K562 (cell line): ENCODE measurements at regions not wholly inside any gene's neighbourhood (a gene's known extent, or its start where the extent isn't known, plus 50 kb on each side); places are given as distances from the start of the nearest gene placed in this dataset.

Source experiments
- CHAMP1 ChIP-seq: fragments of 450-650 bp; IDR thresholded peaks from 2 replicates; pipeline ENCODE4 v1.6.1; 2016; ENCODE audit warnings: mild to moderate bottlenecking
- CTBP1 ChIP-seq: fragments of 450-650 bp; IDR thresholded peaks from 2 replicates; pipeline ENCODE4 v1.6.1; 2016; ENCODE audit warnings: borderline replicate concordance
- FOXJ2 ChIP-seq: fragments of 200-800 bp; sonication (Bioruptor generic); IDR thresholded peaks from 2 replicates; pipeline ENCODE4 v1.6.1; 2016; ENCODE audit warnings: missing genetic modification characterization, missing compliant biosample characterization
- GTF2E2 ChIP-seq: fragments of 200-800 bp; sonication (Bioruptor generic); IDR thresholded peaks from 2 replicates; pipeline ENCODE4 v1.6.1; 2016; ENCODE audit warnings: missing genetic modification characterization, missing compliant biosample characterization
- ID3 ChIP-seq, 2 experiments: fragments of 250-450 bp in 1 of 2; fragments of 450-650 bp in 1 of 2; sonication (Bioruptor Pico) in 1 of 2; IDR thresholded peaks; 2 replicates each; pipeline versions ENCODE4 v1.6.1 to v1.8.0; 2016 to 2021; ENCODE audit warnings: mild to moderate bottlenecking in 2 of 2, moderate library complexity in 2 of 2, missing compliant biosample characterization in 1 of 2, missing genetic modification characterization in 1 of 2
- MTA3 ChIP-seq: fragments of 450-650 bp; formaldehyde crosslinking; IDR thresholded peaks from 2 replicates; pipeline ENCODE4 v1.6.1; 2017; ENCODE audit warnings: mild to moderate bottlenecking, borderline replicate concordance
- NELFE ChIP-seq: IDR thresholded peaks from 2 replicates; pipeline ENCODE4 v1.6.1; 2011; ENCODE audit warnings: mild to moderate bottlenecking; ENCODE audit not compliant: insufficient read depth, insufficient read length
- PML ChIP-seq: IDR thresholded peaks from 2 replicates; pipeline ENCODE4 v1.6.1; 2012; ENCODE audit warnings: low read length, inconsistent platforms
- POU5F1 ChIP-seq: fragments of 150-350 bp; IDR thresholded peaks from 2 replicates; pipeline ENCODE4 v1.6.1; 2014; ENCODE audit warnings: borderline replicate concordance, low read length, low read depth, mild to moderate bottlenecking; ENCODE audit not compliant: partially characterized antibody
- PRMT5 ChIP-seq: sonication (generic); formaldehyde crosslinking; IDR thresholded peaks from 2 replicates; pipeline ENCODE4 v1.5.0; 2020; ENCODE audit warnings: missing genetic modification reagents
- RCOR1 ChIP-seq, 2 experiments: IDR thresholded peaks; 2 replicates each; pipeline ENCODE4 v1.6.1; 2012; ENCODE audit warnings: low read depth in 2 of 2, low read length in 2 of 2, borderline replicate concordance in 1 of 2, improper control_type of control experiment in 1 of 2
- THRA ChIP-seq: fragments of 450-650 bp; IDR thresholded peaks from 2 replicates; pipeline ENCODE4 v1.6.1; 2017; ENCODE audit warnings: mild to moderate bottlenecking, moderate library complexity
- ZBTB2 ChIP-seq: fragments of 450-650 bp; IDR thresholded peaks from 2 replicates; pipeline ENCODE4 v1.6.1; 2016; ENCODE audit warnings: antibody characterized with exemption
- ZBTB34 ChIP-seq: fragments of 250-450 bp; sonication (Bioruptor Pico); IDR thresholded peaks from 2 replicates; pipeline ENCODE4 v1.8.0; 2021; ENCODE audit warnings: mild to moderate bottlenecking, moderate library complexity
- ZNF143 ChIP-seq: sonication (generic); formaldehyde crosslinking; IDR thresholded peaks from 2 replicates; pipeline ENCODE4 v1.9.0; 2022; ENCODE audit warnings: mild to moderate bottlenecking, missing genetic modification reagents
- ZNF507 ChIP-seq: conservative IDR thresholded peaks from 2 replicates; pipeline ENCODE4 v1.6.1; 2017; ENCODE audit warnings: missing genetic modification characterization, missing compliant biosample characterization
- ZNF639 ChIP-seq, 2 experiments: fragments of 200-800 bp in 1 of 2; sonication (Bioruptor generic) in 1 of 2; sonication (generic) in 1 of 2; formaldehyde crosslinking in 1 of 2; IDR thresholded peaks in 1 of 2; conservative IDR thresholded peaks in 1 of 2; 2 replicates each; pipeline versions ENCODE4 v1.5.0 to v1.6.1; 2016 to 2020; ENCODE audit warnings: missing compliant biosample characterization in 1 of 2, missing genetic modification characterization in 1 of 2, missing genetic modification reagents in 1 of 2

GRCh38 chr7:155206318-155207020 is 91.2 kb upstream of the INSIG1 start (continued):
- TF ChIP-seq CTBP1 (0 out of 2 replicates have a peak, but pooled peaks have one; percentile 10), FOXJ2 (tag) (peak; percentile 72; the same call in 1 of the 2 replicates), PRMT5 (no peak), PML (peak; percentile 18; the same call in 1 of the 2 replicates), CHAMP1 (no peak), ZNF639 (CRISPR knock-in tag; conservative IDR thresholded peaks at IDR 0.05 in 1 of 2, IDR thresholded peaks at IDR 0.05 in 1 of 2) (no peak), ZBTB34 (CRISPR knock-in tag) (no peak), ID3 (CRISPR knock-in tag; IDR thresholded peaks at IDR 0.05) (no peak), ID3 (tag; IDR thresholded peaks at IDR 0.05) (no peak), MTA3 (no peak), RCOR1 (IDR thresholded peaks at IDR 0.05; ENCODE audit: borderline replicate concordance in 1 of 2, low read depth in 2 of 2, low read length in 2 of 2) (peak in 1 of 2 experiments; percentile 53; a peak in 2 of 4 replicates), ZNF507 (tag) (no peak), POU5F1 (no peak), ZNF143 (CRISPR knock-in tag) (no peak), GTF2E2 (tag) (no peak; the same call in 1 of the 2 replicates), ZBTB2 (no peak), NELFE (no peak), THRA (no peak)
